ENCODE measurements at regions not wholly inside any gene's neighbourhood (a gene's known extent, or its start where the extent isn't known, plus 50 kb on each side); places are given as distances from the start of the nearest gene placed in this dataset.

GRCh38 chr11:131300439-131300717 lies 70.0 kb upstream of the NTM start:
- TF ChIP-seq POLR2AphosphoS5 (IDR thresholded peaks at IDR 0.05; ENCODE audit: borderline replicate concordance, low read depth, low read length) (no peak), EZH2 (IDR thresholded peaks at IDR 0.05) (no peak)
